ES-I3 (cell line): ENCODE measurements at regions not wholly inside any gene's neighbourhood (a gene's known extent, or its start where the extent isn't known, plus 50 kb on each side); places are given as distances from the start of the nearest gene placed in this dataset.
"Not testable (repeated sequence)": the region's sequence is repeated elsewhere in the genome, so short reads cannot be mapped to it uniquely, and the experiment has no call there.

ENCODE experiments used
- H3K36me3 ChIP-seq: 2 replicates; pipeline ENCODE4 v1.6.1; 2013; ENCODE audit warnings: mild to moderate bottlenecking, low read length, control low read depth, moderate library complexity; ENCODE audit not compliant: insufficient read depth
- H3K4me1 ChIP-seq: 2 replicates; pipeline ENCODE4 v1.6.1; 2013; ENCODE audit warnings: mild to moderate bottlenecking, control low read depth, low read length; ENCODE audit not compliant: insufficient read depth
- H3K9ac ChIP-seq: 2 replicates; pipeline ENCODE4 v1.6.1; 2013; ENCODE audit warnings: low read depth, mild to moderate bottlenecking, low read length, moderate library complexity
- H3K9me3 ChIP-seq: 2 replicates; pipeline ENCODE4 v1.6.1; 2013; ENCODE audit warnings: mild to moderate bottlenecking, low read length, moderate library complexity; ENCODE audit not compliant: control insufficient read depth, insufficient read depth

- not testable (repeated sequence) for H3K9me3 ChIP-seq, H3K9ac ChIP-seq, H3K36me3 ChIP-seq, H3K4me1 ChIP-seq
These were observed 697.9 kb upstream of the TPTE start for GRCh38 chr21:9823197-9824157.

DNA sequence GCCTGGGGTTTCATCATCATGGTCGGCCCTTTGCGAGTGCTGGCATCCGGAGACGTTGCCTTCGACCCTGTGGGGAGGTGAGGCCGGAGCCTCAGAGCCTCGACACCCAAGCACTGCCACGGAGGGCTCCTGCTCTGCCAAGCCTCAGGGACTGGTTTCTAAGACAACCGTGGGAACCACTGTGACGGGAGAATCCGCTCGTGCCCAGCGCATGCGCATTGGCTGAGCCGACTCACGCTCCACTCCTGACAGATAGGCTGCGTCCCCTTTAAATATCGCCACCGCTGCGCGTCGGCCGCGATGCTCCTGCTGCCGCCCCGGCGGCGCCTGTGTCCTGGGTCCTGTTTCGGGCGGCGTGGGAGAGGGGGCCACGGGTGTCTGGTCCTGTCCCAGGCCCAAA lies 690.6 kb upstream of the TPTE start:
- not testable (repeated sequence) for H3K9ac ChIP-seq, H3K9me3 ChIP-seq, H3K4me1 ChIP-seq, H3K36me3 ChIP-seq

- not testable (repeated sequence) for H3K9ac ChIP-seq, H3K4me1 ChIP-seq, H3K36me3 ChIP-seq, H3K9me3 ChIP-seq
These were observed 688.6 kb upstream of the TPTE start for GRCh38 chr21:9832751-9833150.

DNA sequence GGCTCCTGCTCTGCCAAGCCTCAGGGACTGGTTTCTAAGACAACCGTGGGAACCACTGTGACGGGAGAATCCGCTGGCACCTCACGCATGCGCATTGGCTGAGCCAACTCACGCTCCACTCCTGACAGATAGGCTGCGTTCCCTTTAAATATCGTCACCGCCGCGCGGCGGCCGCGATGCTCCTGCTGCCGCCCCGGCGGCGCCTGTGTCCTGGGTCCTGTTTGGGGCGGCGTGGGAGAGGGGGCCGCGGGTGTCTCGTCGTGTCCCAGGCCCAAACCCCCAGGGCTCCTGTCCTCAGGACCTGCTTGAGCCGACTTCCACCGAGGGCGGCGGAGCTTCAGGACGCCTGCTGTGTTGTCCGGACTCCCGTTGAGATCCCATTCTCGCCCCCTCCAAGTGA lies 684.8 kb upstream of the TPTE start:
- H3K9me3 ChIP-seq, H3K9ac ChIP-seq, H3K36me3 ChIP-seq, H3K4me1 ChIP-seq: not testable (repeated sequence)

GRCh38 chr21:9837001-9837400 lies 684.4 kb upstream of the TPTE start:
- not testable (repeated sequence) for H3K36me3 ChIP-seq, H3K4me1 ChIP-seq, H3K9me3 ChIP-seq, H3K9ac ChIP-seq

GRCh38 chr21:9837526-9837925 lies 683.9 kb upstream of the TPTE start:
- not testable (repeated sequence) for H3K4me1 ChIP-seq, H3K9ac ChIP-seq, H3K9me3 ChIP-seq, H3K36me3 ChIP-seq

DNA sequence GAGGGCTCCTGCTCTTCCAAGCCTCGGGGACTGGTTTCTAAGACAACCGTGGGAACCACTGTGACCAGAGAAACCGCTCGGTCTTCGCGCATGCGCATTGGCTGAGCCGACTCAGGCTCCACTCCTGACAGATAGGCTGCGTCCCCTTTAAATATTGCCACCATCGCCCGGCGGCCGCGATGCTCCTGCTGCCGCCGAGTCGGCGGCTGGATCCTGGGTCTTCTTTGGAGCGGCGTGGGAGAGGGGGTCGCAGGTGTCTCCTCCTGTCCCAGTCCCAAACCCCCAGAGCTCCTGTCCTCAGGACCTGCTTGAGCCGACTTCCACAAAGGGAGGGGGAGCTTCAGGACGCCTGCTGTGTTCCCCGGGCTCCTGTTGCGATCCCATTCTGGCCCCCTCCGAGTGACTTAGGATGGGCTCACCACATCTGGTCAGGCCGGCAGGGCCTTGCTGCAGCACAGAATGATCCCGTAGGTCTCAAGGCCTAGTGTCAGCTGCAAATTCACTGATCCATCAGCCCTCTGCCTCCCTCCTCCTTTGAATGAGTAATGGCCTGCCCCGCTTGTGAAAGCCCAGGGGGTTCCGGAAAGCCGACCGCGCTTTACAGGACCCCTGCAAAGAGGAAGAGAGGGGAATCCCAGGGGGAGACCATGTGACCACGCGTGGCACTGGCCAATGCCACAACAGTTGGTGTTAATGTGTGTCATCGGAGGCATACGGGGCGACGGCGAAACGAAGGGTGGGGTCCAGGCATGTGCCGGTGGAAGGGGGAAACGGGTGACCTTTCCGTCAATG lies 683.2 kb upstream of the TPTE start:
- Histone ChIP-seq H3K9me3 (no peaks in the 10 kb centered on the region), H3K36me3 (no peaks in the 10 kb centered on the region), H3K4me1 (no peaks in the 10 kb centered on the region), H3K9ac (no peak overlapping the region)

DNA sequence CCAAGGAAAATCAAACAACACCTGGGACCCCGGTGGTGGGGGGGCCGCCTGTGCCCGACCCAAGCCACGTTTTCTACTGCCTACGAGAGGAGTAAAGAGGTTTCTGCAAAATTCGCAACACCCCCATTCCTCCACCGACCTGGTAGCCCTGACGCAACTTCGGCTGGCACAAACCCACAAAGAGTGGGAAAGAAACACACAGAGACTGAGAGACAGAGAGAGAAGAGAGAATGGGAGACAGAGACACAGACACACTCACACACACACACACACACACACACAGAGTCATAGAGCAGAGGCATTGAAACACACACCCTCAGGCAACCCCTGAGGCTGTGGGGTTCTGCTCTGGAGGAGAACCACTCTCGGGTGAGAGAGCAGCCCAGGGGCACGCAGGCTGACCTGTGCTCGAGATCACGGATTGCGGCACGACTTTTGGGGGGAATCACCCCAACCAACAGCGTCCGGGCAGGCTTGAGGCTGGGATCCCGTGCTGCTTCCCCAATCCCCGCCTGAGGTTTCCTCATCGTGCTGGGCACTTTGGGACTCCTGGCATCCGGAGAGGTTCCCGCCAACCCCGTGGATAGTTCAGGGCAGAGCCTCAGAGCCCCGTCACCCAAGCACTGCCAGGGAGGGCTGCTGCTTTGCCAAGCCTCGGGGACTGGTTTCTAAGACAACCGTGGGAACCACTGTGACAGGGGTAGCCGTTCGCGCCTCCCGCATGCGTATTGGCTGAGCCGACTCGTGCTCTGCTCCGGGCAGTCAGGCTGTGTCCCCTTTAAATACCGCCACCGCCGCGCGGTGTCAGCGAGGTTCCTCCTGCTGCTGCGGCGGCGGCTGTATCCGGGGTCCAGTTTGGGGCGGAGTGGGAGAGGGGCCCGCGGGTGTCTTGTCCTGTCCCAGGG lies 682.4 kb upstream of the TPTE start:
- no peaks in the 10 kb centered on the region for H3K4me1 ChIP-seq
- H3K36me3 ChIP-seq: no peaks in the 10 kb centered on the region
- H3K9me3 ChIP-seq: no peaks in the 10 kb centered on the region
- no peak overlapping the region for H3K9ac ChIP-seq

DNA sequence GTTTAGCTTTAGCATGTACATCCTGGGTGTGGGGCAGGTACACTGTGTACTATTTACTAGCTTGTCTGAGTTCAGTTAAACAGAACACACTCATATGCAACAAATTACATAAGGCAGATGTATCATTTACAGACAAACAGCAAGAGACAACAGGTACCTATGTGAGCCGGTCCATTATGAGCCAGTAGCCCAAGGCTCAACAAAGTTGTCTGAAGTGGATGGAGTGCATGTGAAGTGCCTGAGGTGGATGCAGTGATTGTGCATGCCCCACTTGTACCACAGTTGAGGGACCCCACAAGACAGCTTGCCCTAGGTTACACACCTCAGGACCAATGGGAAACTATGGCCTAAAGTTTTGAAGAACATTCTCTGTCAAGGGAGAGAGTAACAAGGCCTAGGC lies 677.3 kb upstream of the TPTE start:
- not testable (repeated sequence) for H3K36me3 ChIP-seq, H3K9me3 ChIP-seq, H3K4me1 ChIP-seq, H3K9ac ChIP-seq

GRCh38 chr21:9847511-9847910 lies 673.9 kb upstream of the TPTE start:
- not testable (repeated sequence) for H3K36me3 ChIP-seq, H3K9me3 ChIP-seq, H3K9ac ChIP-seq, H3K4me1 ChIP-seq

GRCh38 chr21:9851166-9851565 lies 670.2 kb upstream of the TPTE start:
- H3K9ac ChIP-seq, H3K4me1 ChIP-seq, H3K9me3 ChIP-seq: not testable (repeated sequence)

DNA sequence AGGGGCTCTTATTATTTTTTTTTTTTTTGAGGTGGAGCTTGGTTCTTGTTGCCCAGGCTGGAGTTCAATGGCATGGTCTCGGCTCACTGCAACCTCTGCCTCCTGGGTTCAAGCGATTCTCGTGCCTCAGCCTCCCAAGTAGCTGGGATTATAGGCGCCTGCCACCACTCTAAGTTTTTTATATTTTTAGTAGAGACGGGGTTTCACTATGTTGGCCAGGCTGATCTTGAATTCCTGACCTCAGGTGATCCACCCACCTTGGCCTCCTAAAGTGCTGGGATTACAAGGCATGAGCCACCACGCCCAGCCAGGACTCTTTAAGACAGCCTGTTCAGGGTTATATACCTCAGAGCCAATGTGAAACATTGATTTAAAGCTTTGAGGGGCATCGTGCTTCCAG lies 669.7 kb upstream of the TPTE start:
- H3K9me3 ChIP-seq, H3K4me1 ChIP-seq, H3K36me3 ChIP-seq, H3K9ac ChIP-seq: not testable (repeated sequence)

More at GRCh38 chr21:9851166-9851565, 670.2 kb upstream of the TPTE start:
- not testable (repeated sequence) for H3K36me3 ChIP-seq

DNA sequence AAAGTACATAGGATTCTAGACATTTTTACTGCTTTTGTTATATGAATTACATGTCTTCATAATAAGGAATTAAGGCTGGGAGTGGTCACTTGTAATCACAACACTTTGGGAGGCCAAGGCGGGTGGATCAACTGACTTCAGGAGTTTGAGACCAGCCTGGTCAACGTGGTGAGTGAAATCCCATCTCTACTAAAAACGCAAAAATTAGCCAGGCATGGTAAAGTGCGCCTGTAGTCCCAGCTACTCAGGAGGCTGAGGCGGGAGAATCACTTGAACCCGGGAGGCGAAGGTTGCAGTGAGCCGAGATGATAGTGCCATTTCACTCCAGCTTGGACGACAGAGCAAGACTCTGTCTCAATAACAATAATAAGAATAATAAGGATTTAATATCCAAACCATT lies 663.8 kb upstream of the TPTE start:
- H3K4me1 ChIP-seq, H3K9me3 ChIP-seq, H3K9ac ChIP-seq, H3K36me3 ChIP-seq: not testable (repeated sequence)

- not testable (repeated sequence) for H3K4me1 ChIP-seq, H3K36me3 ChIP-seq, H3K9me3 ChIP-seq, H3K9ac ChIP-seq
These were observed 661.5 kb upstream of the TPTE start for GRCh38 chr21:9859865-9860264.
